ENCODE measurements at regions not wholly inside any gene's neighbourhood (a gene's known extent, or its start where the extent isn't known, plus 50 kb on each side); places are given as distances from the start of the nearest gene placed in this dataset.
"Not testable (repeated sequence)": the region's sequence is repeated elsewhere in the genome, so short reads cannot be mapped to it uniquely, and the experiment has no call there.

DNA sequence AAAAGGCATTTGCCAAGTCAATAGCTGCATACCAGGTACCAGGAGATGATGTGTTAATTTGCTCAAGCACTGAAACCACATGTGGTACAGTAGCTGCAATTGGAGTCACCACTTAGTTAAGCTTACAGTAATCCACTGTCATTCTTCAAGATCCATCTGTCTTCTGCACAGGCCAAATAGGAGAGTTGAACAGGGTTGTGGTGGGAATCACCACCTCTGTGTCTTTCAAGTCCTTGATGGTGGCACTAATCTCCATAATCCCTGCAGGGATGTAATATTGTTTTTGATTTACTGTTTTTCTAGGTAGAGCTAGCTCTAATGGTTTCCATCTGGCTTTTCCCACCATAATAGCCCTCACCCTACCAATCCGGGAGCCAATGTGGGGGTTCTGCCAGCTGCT is 91.9 kb downstream of the FCRL5 start:
- H3K4me1 Mint-ChIP-seq: no peaks in the 10 kb centered on the region
- H3K9me3 Mint-ChIP-seq: no peaks in the 10 kb centered on the region
- H3K27me3 Mint-ChIP-seq: no peaks in the 10 kb centered on the region
- no peak overlapping the region for H3K27ac Mint-ChIP-seq
- H3K36me3 Mint-ChIP-seq: no peaks in the 10 kb centered on the region
- H3K4me3 Mint-ChIP-seq: no peak overlapping the region

GRCh38 chr1:157457279-157457678 is 95.0 kb downstream of the FCRL5 start:
- Mint-ChIP-seq H3K27ac (no peak overlapping the region), H3K4me3 (no peak overlapping the region), H3K27me3 (no peaks in the 10 kb centered on the region), H3K9me3 (no peaks in the 10 kb centered on the region), H3K4me1 (no peaks in the 10 kb centered on the region), H3K36me3 (no peaks in the 10 kb centered on the region)

DNA sequence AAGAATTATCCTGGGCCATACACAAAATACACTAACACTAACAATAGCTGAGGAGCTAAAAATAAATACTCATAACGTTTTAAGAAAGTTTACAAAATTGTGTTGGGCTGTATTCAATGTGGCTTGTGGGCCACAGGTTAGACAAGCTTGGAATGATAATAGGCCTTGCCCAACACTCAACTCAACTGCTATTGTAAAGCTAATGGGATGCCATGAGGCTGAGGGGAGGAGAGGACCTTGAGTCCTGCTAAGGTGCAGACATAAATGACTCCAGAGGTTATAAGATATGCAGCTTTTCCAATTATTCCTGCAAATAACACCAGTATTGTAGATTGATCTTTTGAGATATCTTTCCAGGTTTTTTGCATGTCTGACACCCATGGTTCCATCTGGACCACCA is 97.0 kb downstream of the FCRL5 start:
- H3K27ac Mint-ChIP-seq: no peak overlapping the region
- no peaks in the 10 kb centered on the region for H3K27me3 Mint-ChIP-seq
- H3K4me1 Mint-ChIP-seq: no peaks in the 10 kb centered on the region
- no peaks in the 10 kb centered on the region for H3K36me3 Mint-ChIP-seq
- no peaks in the 10 kb centered on the region for H3K9me3 Mint-ChIP-seq
- H3K4me3 Mint-ChIP-seq: no peak overlapping the region

- Mint-ChIP-seq H3K4me1 (no peaks in the 10 kb centered on the region), H3K27ac (no peak overlapping the region), H3K9me3 (no peaks in the 10 kb centered on the region), H3K36me3 (no peaks in the 10 kb centered on the region), H3K27me3 (no peaks in the 10 kb centered on the region), H3K4me3 (no peak overlapping the region)
Observed at GRCh38 chr1:157450106-157450505, 102.2 kb downstream of the FCRL5 start.

GRCh38 chr1:157448636-157449035 is 103.7 kb downstream of the FCRL5 start:
- Mint-ChIP-seq H3K4me3 (no peak overlapping the region), H3K36me3 (no peaks in the 10 kb centered on the region), H3K9me3 (no peaks in the 10 kb centered on the region), H3K27ac (no peak overlapping the region), H3K27me3 (no peaks in the 10 kb centered on the region), H3K4me1 (no peaks in the 10 kb centered on the region)

GRCh38 chr1:157446356-157446755 is 106.0 kb downstream of the FCRL5 start:
- H3K4me1 Mint-ChIP-seq, H3K4me3 Mint-ChIP-seq, H3K27me3 Mint-ChIP-seq, H3K36me3 Mint-ChIP-seq, H3K27ac Mint-ChIP-seq, H3K9me3 Mint-ChIP-seq: not testable (repeated sequence)

DNA sequence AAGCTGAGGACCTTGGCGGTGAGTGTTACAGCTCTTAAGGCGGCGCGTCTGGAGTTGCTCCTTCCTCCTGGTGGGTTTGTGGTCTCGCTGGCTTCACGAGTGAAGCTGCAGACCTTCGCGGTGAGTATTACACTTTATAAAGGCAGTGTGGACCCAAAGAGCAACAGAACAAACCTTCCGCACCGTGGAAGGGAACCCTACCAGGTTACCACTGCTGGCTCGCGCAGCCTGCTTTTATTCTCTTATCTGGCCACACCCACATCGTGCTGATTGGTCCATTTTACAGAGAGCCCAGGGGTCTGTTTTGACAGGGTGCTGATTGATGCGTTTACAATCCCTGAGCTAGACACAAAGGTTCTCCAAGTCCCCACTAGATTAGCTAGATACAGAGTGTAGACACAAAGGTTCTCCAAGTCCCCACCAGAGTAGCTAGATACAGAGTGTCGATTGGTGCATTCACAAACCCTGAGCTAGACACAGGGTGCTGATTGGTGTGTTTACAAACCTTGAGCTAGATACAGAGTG is 106.6 kb downstream of the FCRL5 start:
- not testable (repeated sequence) for H3K36me3 Mint-ChIP-seq, H3K9me3 Mint-ChIP-seq, H3K4me1 Mint-ChIP-seq, H3K27me3 Mint-ChIP-seq, H3K27ac Mint-ChIP-seq, H3K4me3 Mint-ChIP-seq

DNA sequence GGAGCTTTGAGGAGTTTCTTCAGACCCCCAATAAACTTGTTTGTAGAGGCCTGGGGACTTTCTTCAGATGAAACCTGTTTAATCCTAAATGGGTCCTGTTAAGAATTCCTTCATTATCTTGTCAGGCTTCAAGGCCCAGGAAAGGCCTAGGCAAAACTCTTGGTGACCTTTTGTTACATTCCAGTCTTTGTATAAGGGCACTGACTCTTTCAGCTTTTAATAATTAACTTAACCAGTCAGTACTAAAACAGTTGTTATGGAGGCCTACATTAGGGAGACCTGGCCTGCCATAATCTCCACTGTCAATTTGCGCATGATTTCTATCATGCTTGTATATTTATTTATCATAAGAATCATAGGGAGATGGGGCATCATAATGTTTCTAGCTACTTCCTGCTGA is 110.2 kb downstream of the FCRL5 start:
- Mint-ChIP-seq H3K9me3 (no peaks in the 10 kb centered on the region), H3K27me3 (no peaks in the 10 kb centered on the region), H3K4me1 (no peaks in the 10 kb centered on the region), H3K4me3 (no peak overlapping the region), H3K27ac (no peak overlapping the region), H3K36me3 (no peaks in the 10 kb centered on the region)

GRCh38 chr1:157439302-157439954 is 112.9 kb downstream of the FCRL5 start:
- no peak overlapping the region for H3K4me3 Mint-ChIP-seq
- H3K27me3 Mint-ChIP-seq: peaks cover 8% of the 10 kb centered on the region
- H3K9me3 Mint-ChIP-seq: no peaks in the 10 kb centered on the region
- H3K36me3 Mint-ChIP-seq: no peaks in the 10 kb centered on the region
- H3K27ac Mint-ChIP-seq: no peak overlapping the region
- H3K4me1 Mint-ChIP-seq: no peaks in the 10 kb centered on the region

GRCh38 chr1:157438613-157439012 is 113.7 kb downstream of the FCRL5 start:
- no peaks in the 10 kb centered on the region for H3K36me3 Mint-ChIP-seq
- H3K4me1 Mint-ChIP-seq: no peaks in the 10 kb centered on the region
- H3K27ac Mint-ChIP-seq: no peak overlapping the region
- no peaks in the 10 kb centered on the region for H3K9me3 Mint-ChIP-seq
- H3K4me3 Mint-ChIP-seq: no peak overlapping the region
- peaks cover 10% of the 10 kb centered on the region for H3K27me3 Mint-ChIP-seq

DNA sequence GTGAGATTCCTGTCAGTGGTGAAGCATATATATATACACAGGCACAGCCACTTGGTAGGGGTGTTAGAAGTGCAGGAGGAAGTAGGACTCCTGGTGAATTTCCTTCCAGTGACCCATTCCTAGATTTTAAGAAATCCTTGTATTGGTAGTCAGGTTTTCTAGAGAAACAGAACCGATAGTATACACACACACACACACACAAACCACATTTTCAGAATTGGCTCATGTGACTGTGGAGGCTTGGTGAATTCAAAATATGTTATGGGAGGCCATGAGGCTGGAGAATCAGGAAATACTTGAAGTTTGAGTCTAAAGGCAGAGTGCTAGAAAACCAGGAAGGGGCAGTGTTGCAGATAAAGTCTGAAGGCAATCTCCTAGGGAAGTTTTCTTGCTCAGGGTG is 114.2 kb downstream of the FCRL5 start:
- H3K9me3 Mint-ChIP-seq: no peaks in the 10 kb centered on the region
- H3K4me1 Mint-ChIP-seq: no peaks in the 10 kb centered on the region
- no peak overlapping the region for H3K4me3 Mint-ChIP-seq
- H3K27ac Mint-ChIP-seq: no peak overlapping the region
- no peaks in the 10 kb centered on the region for H3K36me3 Mint-ChIP-seq
- H3K27me3 Mint-ChIP-seq: peaks cover 10% of the 10 kb centered on the region

DNA sequence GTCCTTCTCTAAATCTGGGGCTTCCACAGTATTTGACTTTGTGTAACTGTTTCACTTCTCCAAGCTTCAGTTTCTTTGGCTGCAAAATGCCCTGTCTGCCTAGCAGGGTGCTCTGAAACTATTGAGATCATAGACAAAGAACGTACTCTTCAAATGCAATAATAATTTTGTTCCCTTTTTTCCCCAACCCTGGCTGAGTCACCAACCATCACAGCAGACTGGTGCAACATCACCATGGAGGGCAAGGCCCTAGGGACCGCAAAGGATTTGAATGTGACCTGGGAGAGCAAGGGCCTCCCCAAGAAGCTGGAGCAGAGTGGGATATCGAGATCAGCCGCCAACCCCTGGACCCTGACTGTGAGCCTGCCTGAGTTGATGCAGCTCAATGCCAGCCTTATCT is 115.0 kb downstream of the FCRL5 start:
- no peak overlapping the region for H3K27ac Mint-ChIP-seq
- H3K4me3 Mint-ChIP-seq: no peak overlapping the region
- no peaks in the 10 kb centered on the region for H3K9me3 Mint-ChIP-seq
- H3K4me1 Mint-ChIP-seq: no peaks in the 10 kb centered on the region
- peaks cover 10% of the 10 kb centered on the region for H3K27me3 Mint-ChIP-seq
- no peaks in the 10 kb centered on the region for H3K36me3 Mint-ChIP-seq

- Mint-ChIP-seq H3K4me1 (no peaks in the 10 kb centered on the region), H3K9me3 (no peaks in the 10 kb centered on the region), H3K36me3 (no peaks in the 10 kb centered on the region), H3K4me3 (no peak overlapping the region), H3K27me3 (peaks cover 10% of the 10 kb centered on the region), H3K27ac (no peak overlapping the region)
Observed at GRCh38 chr1:157431751-157432150, 120.6 kb downstream of the FCRL5 start.

DNA sequence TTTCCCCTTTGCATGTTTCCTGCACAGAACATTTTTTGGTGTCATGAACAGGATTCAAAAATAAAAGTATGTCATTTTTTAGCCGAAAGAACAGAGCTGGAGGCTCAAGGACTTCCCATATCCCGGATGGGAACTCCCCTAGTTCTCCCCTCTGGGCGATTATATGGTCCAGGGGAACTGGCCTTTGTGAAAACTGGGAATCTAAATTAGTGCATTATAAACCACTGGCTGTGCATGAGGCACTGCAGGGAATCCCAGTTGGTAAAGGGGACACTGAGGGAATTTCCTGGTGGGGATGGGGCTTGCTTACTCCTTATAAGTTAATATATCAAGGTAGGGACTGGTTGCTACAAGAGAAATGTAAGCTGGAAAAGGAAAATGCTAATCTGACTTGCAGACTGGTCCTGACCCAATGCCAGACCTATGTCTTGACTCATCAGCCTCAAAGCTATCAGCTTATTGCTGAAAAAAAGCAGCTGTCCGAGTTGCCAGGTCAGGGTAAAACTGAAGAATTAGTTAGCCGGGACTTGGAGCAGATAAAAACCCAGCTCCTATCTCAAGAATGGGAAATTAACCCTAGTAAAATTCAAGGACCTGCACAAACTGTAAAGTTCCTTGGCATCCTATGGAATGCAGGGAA is 122.6 kb downstream of the FCRL5 start:
- Mint-ChIP-seq H3K27me3 (peaks cover 2% of the 10 kb centered on the region), H3K9me3 (no peaks in the 10 kb centered on the region), H3K27ac (no peak overlapping the region), H3K4me3 (no peak overlapping the region), H3K4me1 (no peaks in the 10 kb centered on the region), H3K36me3 (no peaks in the 10 kb centered on the region)

GRCh38 chr1:157423764-157424163 is 128.6 kb downstream of the FCRL5 start:
- not testable (repeated sequence) for H3K4me3 Mint-ChIP-seq, H3K27me3 Mint-ChIP-seq, H3K4me1 Mint-ChIP-seq, H3K9me3 Mint-ChIP-seq, H3K36me3 Mint-ChIP-seq, H3K27ac Mint-ChIP-seq

DNA sequence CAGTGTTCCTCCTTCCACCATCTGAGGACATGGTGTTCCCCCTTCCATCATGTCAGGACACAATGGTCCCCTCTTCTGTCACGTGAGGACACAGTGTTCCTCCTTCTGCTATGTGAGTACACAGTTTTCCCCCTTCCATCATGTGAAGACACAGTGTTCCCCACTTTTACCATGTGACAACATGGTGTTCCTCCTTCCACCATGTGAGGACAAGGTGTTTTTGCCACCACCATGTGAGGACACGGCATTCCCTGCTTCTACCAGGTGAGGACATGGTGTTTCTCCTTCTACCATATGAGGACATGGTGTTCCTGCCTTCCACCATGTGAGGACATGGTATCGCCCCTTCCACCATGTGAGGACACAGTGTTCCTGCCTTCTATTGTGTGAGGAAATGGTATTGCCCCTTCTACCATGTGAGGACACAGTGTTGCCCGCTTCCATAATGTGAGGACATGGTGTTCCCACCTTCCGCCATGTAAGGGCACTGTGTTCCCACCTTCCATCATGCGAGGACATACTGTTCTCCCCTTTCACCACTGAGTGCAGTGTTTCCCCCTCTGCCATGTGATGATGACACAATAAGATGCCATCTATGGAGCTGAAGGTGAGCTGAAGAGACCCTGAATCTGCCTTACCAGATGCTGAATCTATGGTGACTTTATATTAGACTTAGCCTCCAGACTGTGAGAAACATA is 132.3 kb downstream of the FCRL5 start:
- H3K4me3 Mint-ChIP-seq: no peak overlapping the region
- no peak overlapping the region for H3K27ac Mint-ChIP-seq
- no peaks in the 10 kb centered on the region for H3K9me3 Mint-ChIP-seq
- H3K27me3 Mint-ChIP-seq: peaks cover 6% of the 10 kb centered on the region
- no peaks in the 10 kb centered on the region for H3K4me1 Mint-ChIP-seq
- no peaks in the 10 kb centered on the region for H3K36me3 Mint-ChIP-seq
